Thymus (tissue), 11 donors: ENCODE measurements at regions not wholly inside any gene's neighbourhood (a gene's known extent, or its start where the extent isn't known, plus 50 kb on each side); places are given as distances from the start of the nearest gene placed in this dataset.

Source experiments
- DNase-seq, 9 donors: peaks; one replicate each; pipeline ENCODE4 v3.0.0-alpha.2; 2013; ENCODE audit warnings: low spot score in 9 of 9, low read depth in 6 of 9, missing footprints in 1 of 9
- H3K27ac ChIP-seq, 2 donors: one replicate each; pipeline ENCODE4 v1.5.1; 2013; ENCODE audit warnings: control low read depth in 1 of 2, low read depth in 1 of 2, low read length in 1 of 2, mild to moderate bottlenecking in 1 of 2, moderate library complexity in 1 of 2
- H3K27me3 ChIP-seq, 2 donors: one replicate each; pipeline ENCODE4 v1.5.1; 2013; ENCODE audit warnings: low read length in 1 of 2; ENCODE audit not compliant: control insufficient read depth in 2 of 2, insufficient read depth in 1 of 2
- H3K36me3 ChIP-seq, 2 donors: one replicate each; pipeline ENCODE4 v1.5.1; 2013; ENCODE audit warnings: low read length in 1 of 2, mild to moderate bottlenecking in 1 of 2, moderate library complexity in 1 of 2; ENCODE audit not compliant: control insufficient read depth in 2 of 2, insufficient read depth in 2 of 2
- H3K4me1 ChIP-seq, 2 donors: one replicate each; pipeline ENCODE4 v1.5.1; 2013; ENCODE audit warnings: low read length in 2 of 2; ENCODE audit not compliant: control insufficient read depth in 2 of 2, insufficient read depth in 2 of 2
- H3K4me3 ChIP-seq, 2 donors: one replicate each; pipeline ENCODE4 v1.5.1; 2013; ENCODE audit warnings: low read length in 2 of 2, control low read depth in 1 of 2, mild to moderate bottlenecking in 1 of 2
- H3K9me3 ChIP-seq, 2 donors: one replicate each; pipeline ENCODE4 v1.5.1; 2013; ENCODE audit warnings: low read length in 1 of 2, mild to moderate bottlenecking in 1 of 2; ENCODE audit not compliant: control insufficient read depth in 2 of 2, insufficient read depth in 1 of 2
- WGBS: extraction: QIAGEN DNeasy Blood & Tissue Kit; methylation state at CpG from one replicate; pipeline ENCODE4 v1.1.7; 2013; 5-methylcytosine and 5-hydroxymethylcytosine counted together
- donor health status: healthy.

DNA sequence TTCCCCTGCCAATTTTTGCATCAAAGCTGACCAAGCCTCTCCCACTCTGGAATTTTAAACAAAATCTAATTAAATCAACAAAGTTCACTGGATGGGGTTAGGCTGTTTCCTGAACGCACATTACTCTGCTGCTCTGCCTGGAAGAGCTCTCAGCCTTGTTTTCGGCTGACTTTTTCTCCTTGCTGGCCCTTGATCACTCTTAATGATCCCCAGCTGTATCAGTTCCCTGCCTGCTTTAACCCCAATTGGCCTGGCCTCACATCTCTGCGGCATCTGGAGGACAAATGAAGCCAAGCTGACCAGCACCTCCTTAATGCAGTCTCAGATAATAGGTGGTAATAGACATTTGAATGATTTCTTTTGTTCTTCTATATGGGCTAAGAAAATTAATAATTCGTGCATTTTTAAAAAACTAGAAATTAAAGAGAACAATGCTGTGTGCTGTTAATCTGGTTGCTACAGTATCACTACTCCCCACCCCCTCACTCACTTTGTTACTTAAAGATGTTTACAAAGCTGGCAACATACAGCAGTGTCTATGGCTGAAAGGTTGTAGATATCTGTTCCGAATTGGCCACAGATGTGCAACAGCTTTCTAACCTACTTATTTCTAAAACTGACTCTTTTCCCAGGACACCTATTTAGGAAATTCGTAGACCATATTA, 415.2 kb upstream of the KCNH7 start:
- DNase-seq, result no peak
- Histone ChIP-seq H3K9me3 (no peaks in the 10 kb centered on the region), H3K27ac (no peak overlapping the region), H3K4me3 (no peak overlapping the region), H3K4me1 (no peaks in the 10 kb centered on the region), H3K27me3 (no peaks in the 10 kb centered on the region), H3K36me3 (no peaks in the 10 kb centered on the region)
- 84% methylated on average over 6 of the region's 6 CpGs for WGBS

DNA sequence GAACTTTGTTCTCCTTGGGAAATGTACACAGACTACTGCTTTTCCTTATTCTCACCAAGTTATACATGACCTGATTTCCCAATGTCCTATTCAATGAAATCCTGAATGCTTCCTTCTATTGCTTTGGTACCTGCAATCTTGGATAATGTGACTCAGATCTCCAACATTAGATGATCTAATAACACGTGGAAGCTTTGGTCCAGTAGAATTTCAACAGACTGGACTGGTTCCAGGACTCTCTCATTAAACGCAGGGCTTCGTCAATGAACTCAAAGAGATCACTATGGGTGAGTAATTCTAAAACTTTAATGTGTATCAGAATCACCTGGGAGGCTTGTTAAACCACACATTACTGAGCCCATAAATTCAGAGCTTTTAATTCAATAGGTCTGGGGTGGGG, 413.6 kb upstream of the KCNH7 start:
- no peak for DNase-seq
- H3K27ac ChIP-seq, result no peak overlapping the region
- no peaks in the 10 kb centered on the region for H3K27me3 ChIP-seq
- H3K4me3 ChIP-seq, result no peak overlapping the region
- 89% methylated on average over 3 of the region's 3 CpGs for WGBS
- H3K4me1 ChIP-seq, result no peaks in the 10 kb centered on the region
- H3K9me3 ChIP-seq, result no peaks in the 10 kb centered on the region
- no peaks in the 10 kb centered on the region for H3K36me3 ChIP-seq

DNA sequence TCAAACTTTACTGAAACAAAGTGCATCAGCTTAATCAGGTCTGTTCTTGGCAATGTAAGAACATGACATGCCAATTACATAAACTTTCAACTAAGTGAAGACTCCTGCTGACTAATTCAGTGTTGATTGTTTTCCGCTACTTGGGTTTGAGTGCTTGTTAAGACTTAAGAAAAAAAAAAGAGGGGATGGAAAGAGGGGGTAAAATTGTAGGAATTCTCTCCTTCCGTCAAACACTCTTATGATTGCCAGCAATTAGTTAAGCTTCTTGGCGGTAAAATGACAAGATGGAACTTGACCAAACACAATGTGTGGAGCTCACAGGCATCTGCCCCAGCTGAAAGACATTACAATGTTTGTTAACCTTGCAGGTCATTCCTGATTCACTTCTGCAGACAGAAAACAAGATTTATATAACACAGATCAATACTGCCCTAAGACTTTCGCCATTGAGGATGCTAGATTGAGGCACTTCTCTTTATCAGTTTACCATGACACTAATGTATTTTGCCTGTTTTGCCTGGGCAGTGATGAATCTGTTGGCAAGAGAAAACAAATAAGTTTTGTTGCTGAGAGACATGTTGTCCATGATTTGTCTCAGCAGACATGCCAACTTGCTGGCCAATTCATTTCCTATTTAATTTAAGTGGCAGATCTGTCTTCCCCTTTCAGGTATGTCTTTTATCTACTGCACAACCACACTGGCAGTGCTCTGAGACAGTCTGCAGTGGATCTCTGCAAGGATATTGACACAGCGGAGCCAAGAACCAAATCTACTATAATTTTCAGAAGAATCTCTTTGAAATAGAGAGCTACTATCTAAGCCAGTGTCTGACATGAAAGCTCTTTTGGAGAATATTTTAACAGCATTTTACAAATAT, 410.0 kb upstream of the KCNH7 start:
- H3K4me3 ChIP-seq, result no peak overlapping the region
- WGBS, result 90% methylated on average over 5 of the region's 5 CpGs
- no peak for DNase-seq
- no peaks in the 10 kb centered on the region for H3K27me3 ChIP-seq
- H3K36me3 ChIP-seq, result no peaks in the 10 kb centered on the region
- no peak overlapping the region for H3K27ac ChIP-seq
- no peaks in the 10 kb centered on the region for H3K4me1 ChIP-seq
- H3K9me3 ChIP-seq, result no peaks in the 10 kb centered on the region

DNA sequence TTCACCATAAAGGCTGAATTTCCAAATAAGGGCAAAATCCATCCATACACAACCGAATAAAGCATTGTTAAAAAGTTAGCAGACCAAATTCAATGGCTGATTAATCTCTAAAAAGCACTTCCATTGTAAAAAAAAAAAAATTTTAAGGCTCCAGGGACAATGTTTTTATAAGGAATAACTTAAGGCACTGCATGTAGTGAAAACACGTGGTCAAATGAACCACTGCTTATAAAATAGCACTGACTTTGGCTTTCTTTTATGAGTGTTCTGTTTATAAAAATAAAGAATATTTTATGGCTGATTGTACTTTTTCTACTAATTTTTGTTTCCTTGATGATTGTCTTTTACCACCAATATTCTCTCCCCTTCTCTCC, 409.3 kb upstream of the KCNH7 start:
- Histone ChIP-seq H3K27ac (no peak overlapping the region), H3K36me3 (no peaks in the 10 kb centered on the region), H3K4me1 (no peaks in the 10 kb centered on the region), H3K9me3 (no peaks in the 10 kb centered on the region), H3K27me3 (no peaks in the 10 kb centered on the region), H3K4me3 (no peak overlapping the region)
- no peak for DNase-seq
- 87% methylated on average over 2 of the region's 2 CpGs for WGBS

DNA sequence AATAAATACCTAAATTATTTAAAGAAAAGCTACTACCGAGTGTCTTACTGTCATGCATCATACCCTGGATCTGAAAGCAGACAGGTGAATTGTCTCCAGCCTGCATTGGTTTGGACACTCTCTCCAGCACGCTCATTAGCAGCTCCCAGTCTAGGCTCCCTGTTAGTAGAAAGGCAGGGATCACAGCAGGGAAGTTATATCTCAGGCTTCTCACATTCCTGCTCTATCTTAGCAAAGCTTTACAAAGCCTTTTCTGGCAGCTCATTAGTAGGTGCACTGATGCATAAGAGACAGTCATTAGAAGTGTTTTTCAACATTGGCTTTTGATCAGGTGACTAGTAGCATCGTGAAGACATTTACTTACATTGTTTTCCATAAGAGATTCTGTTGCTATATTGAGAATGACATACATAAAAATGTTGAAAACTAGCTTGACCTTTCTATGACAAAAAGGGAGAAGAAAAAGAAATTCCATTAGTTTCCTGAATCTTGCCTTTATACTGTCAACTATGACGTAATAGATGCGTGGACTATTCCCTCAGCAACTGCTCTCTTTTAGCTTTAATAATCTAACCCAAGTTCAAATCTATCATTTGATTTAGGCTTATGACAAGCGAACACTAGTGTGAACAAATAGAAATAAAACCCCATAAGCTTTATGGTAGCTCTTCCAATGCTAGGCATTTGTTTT, 408.7 kb upstream of the KCNH7 start:
- Histone ChIP-seq H3K27ac (no peak overlapping the region), H3K9me3 (no peaks in the 10 kb centered on the region), H3K36me3 (no peaks in the 10 kb centered on the region), H3K27me3 (no peaks in the 10 kb centered on the region), H3K4me1 (no peaks in the 10 kb centered on the region), H3K4me3 (no peak overlapping the region)
- no peak for DNase-seq
- WGBS, result 87% methylated on average over 6 of the region's 6 CpGs

DNA sequence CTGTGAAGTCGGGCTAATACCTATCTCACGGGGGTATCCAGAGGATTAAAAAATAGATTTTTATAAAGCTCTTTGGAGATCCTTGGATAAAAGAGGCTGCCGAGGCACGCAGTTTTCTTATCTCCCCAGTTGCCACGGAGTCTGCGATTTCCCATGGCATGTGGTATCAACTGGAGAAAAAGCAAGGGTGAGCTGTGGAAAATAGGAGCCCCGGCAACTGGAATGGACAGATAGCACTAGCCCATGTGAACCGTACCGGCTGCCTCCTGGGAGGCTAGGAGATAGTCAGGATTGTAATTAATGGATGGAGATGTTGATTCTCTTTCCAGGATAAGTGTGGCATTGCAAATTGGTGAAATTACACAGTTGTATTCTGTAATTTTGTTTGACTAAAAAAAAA, 407.6 kb upstream of the KCNH7 start:
- Histone ChIP-seq H3K4me1 (no peaks in the 10 kb centered on the region), H3K9me3 (peaks cover 0 to 4% of the 10 kb centered on the region in 2 donors), H3K27me3 (no peaks in the 10 kb centered on the region), H3K27ac (no peak overlapping the region), H3K36me3 (no peaks in the 10 kb centered on the region), H3K4me3 (no peak overlapping the region)
- DNase-seq, result no peak
- WGBS, result 93% methylated on average over 9 of the region's 9 CpGs

DNA sequence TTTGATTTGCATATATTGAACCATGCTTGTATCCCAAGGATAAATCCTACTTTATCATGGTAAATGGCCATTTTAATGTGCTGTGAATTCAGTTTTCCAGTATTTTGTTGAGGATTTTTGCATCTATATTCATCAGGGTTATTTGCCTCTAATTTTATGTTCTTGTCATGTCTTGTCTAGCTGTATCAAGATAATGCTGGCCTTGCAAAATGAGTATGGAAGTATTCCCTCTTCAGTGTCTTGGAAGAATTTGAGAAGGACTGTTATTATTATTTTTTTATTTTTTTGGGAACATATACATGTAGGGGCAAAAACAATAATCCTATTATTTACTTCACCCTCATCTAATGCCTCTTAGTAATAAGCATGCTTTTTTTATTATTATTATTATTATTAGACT, 398.0 kb upstream of the KCNH7 start:
- Histone ChIP-seq H3K36me3 (no peaks in the 10 kb centered on the region), H3K4me1 (no peaks in the 10 kb centered on the region), H3K9me3 (peaks cover 0 to 9% of the 10 kb centered on the region in 2 donors), H3K27ac (no peak overlapping the region), H3K4me3 (no peak overlapping the region), H3K27me3 (no peaks in the 10 kb centered on the region)
- DNase-seq, result no peak

DNA sequence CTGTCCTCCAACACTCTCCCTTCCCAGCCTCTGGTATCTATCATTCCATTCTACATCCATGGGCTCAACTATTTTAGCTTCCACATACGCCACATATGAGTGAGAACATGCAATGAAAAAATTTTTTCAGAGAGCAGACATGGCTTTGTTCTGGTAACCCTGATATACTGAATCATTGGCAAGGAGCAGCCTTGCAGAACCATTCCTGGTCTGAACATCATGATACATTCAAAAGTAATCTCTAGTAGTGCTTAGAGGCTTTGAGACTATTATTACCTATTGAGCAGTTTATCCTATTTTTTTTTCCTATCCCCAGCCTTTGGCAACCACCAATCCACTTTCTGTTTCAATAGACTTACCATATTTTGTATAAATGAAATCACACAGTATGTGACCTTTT, 393.1 kb upstream of the KCNH7 start:
- H3K4me3 ChIP-seq, result no peak overlapping the region
- H3K9me3 ChIP-seq, result no peaks in the 10 kb centered on the region
- no peaks in the 10 kb centered on the region for H3K36me3 ChIP-seq
- H3K27me3 ChIP-seq, result no peaks in the 10 kb centered on the region
- no peak for DNase-seq
- 96% methylated on average over 1 of the region's 1 CpG for WGBS
- no peaks in the 10 kb centered on the region for H3K4me1 ChIP-seq
- H3K27ac ChIP-seq, result no peak overlapping the region

DNA sequence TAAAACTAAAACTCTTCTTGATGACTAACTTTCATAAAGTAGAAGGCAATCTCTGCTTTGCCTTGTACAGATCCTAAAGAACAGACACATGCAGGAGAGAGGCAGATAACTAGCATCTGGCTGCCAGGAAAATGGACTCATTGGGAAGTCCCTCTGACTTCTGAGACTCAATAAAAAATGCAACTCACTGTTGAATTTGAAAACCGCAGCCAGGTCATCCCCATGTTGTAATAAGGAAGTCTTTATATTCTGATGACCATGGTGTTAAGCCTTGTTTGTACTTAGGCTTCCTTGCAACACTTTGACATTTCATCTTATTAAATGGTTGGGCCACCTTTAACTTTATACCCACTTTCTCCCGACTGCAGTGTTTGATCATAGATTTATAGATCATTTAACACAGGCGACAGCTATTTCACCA, 375.1 kb upstream of the KCNH7 start:
- no peaks in the 10 kb centered on the region for H3K9me3 ChIP-seq
- H3K4me3 ChIP-seq, result no peak overlapping the region
- no peak for DNase-seq
- no peak overlapping the region for H3K27ac ChIP-seq
- 90% methylated on average over 3 of the region's 3 CpGs for WGBS
- no peaks in the 10 kb centered on the region for H3K36me3 ChIP-seq
- no peaks in the 10 kb centered on the region for H3K4me1 ChIP-seq
- no peaks in the 10 kb centered on the region for H3K27me3 ChIP-seq
